GM21423 (cell line): ENCODE measurements at regions not wholly inside any gene's neighbourhood (a gene's known extent, or its start where the extent isn't known, plus 50 kb on each side); places are given as distances from the start of the nearest gene placed in this dataset.

Source experiments
- ATAC-seq: cut with Tn5 transposase; IDR thresholded peaks from one replicate; pipeline ENCODE4 v1.9.1; 2021; ENCODE audit warnings: mild to moderate bottlenecking, moderate library complexity; ENCODE audit not compliant: unreplicated experiment

DNA sequence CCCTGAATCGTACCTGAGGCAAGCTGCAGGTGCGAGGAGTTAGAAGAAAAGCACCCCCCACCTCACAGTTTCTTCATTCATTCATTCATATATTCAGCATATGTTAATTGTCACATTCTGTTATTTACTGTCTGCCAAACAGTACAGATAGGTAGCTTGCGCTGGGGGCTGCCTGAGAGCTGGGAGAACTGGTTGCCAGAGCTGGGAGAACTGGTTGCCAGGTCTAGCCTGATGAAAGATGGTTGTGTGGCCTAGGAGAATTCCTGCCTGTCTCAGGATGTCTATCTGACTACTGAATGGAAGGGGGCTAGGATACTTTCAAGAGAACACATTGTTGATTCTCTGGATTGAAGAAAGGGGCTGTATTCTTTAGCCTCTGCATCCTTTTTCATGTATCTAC lies 225.9 kb upstream of the POU3F1 start:
- ATAC-seq, result no peak

DNA sequence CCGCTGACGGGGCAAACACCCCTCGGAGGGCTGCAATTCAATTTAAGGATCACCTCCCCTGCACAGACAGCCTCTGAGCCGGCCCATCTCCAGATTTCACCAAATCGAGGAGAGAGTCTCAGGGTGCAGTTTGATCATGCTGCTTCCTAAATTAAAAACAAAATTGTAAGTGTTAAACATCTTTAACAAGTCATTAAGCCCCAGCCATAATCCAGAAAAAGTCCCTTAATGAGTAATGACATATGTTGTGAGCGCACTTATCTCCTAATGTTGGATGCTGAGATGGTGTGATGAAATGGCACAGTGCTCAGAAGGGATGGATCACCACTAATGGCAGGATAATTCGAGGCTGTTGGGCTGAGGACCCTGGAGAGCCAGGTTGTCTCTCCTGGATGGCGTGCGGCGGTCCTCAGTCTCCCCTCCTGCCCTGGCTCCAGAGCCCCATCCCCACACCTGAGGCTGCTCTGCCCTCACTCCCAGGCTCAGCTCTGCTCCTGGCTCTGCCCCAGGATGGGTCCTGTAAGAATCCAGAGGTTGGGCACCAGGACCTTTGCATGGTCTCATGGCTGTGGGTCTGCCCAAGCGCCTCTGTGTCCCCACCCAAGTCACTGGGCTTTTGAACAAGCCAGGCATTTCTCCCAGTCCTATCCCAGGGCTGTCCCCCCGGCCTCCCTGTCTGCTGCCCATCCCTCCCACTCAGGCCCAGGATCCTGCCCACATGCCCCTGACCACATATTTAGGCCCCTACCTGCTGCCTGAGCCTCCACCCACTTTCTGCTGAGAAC lies 224.4 kb upstream of the POU3F1 start:
- ATAC-seq, result no peak

DNA sequence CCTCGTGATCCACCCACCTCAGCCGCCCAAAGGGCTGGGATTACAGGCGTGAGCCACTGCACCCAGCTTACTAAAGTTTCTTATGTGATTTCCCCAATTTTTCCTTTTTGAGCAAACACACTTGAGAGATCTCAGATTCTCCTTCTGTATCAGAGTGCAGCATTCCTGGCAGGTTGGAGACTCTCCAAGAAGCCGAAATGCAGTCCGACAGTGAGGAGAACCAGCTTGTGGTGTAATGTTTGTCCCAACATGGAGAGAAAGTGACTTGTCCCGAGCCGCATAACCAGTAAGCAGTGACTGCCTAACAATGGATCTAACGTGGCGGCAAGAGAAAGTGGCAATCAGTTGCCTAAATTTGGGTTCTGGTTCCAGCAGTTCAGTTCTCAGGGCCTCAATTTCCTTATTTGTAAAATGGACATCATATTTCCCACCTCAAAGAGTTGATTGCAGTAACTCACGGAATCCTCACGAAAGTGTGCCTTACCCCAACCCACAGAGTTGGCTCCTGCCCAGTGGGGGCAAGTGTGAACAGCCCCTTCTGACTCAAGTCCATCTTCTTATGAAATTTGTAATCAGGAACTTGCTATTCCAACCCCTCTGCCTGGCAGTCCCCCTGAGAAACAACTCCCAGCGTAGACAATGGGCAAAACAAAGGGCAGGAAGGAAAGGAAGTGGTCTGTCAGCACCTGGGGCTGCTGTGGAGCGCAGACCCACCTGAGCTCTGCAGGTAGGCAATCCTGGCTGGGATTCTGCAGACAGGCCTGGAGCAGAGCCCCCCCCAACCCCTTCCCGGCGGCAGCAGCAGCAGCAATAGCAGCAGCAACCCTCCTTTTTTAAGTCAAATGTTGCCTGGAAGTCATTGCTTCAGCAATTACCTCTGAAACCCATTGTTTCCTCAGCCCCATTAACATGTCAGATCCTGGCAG lies 223.6 kb upstream of the POU3F1 start:
- ATAC-seq, result no peak

GRCh38 chr1:38268226-38268625 lies 221.6 kb upstream of the POU3F1 start:
- no peak for ATAC-seq

DNA sequence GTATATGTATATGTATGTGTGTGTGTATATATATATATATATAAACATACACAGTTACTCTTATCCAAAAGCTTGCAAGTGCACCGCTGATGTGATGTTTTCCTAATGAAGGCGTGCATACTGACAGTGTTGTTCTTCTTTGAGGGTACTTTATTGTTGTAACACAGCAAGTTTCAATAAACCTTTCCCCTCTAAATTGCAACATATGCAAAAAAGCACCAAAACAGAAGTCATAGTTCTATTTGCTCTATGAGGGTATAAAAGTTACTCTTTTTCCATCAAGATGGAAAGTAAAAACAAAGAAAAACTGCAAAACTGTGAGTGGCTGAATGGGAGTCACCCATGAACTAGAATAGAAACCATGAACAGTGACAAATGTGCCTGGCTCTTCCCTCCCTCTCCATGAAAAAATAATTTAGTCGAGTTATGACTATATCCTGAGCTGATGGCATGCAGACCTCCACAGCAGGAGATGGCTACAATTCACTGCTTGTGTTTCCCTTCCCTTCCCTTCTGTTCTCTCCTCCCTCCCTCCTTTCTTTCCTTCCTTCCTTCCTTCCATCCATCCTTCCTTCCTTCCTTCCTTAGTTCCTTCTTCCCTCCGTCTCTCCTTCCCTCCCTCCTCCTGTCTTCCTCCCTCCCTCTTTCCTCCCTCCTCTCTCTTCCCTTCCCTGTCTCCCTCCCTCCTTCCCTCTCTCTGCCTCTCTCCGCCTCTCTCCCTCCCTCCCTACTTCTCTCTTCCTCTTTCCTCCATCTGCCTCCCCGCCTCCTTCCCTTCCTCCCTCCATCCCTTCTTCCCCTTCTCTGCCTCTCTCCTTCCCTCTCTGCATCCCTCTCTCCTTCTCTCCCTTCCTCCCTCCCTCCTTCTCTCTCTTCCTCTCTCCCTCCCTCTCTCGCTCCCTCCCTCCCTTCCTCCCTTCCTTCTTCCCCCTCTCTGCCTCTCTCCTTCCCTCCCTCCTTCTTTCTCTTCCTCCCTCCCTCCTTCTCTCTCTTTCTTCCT lies 220.7 kb upstream of the POU3F1 start:
- ATAC-seq, result no peak

GRCh38 chr1:38266197-38266520 lies 219.6 kb upstream of the POU3F1 start:
- no peak for ATAC-seq

DNA sequence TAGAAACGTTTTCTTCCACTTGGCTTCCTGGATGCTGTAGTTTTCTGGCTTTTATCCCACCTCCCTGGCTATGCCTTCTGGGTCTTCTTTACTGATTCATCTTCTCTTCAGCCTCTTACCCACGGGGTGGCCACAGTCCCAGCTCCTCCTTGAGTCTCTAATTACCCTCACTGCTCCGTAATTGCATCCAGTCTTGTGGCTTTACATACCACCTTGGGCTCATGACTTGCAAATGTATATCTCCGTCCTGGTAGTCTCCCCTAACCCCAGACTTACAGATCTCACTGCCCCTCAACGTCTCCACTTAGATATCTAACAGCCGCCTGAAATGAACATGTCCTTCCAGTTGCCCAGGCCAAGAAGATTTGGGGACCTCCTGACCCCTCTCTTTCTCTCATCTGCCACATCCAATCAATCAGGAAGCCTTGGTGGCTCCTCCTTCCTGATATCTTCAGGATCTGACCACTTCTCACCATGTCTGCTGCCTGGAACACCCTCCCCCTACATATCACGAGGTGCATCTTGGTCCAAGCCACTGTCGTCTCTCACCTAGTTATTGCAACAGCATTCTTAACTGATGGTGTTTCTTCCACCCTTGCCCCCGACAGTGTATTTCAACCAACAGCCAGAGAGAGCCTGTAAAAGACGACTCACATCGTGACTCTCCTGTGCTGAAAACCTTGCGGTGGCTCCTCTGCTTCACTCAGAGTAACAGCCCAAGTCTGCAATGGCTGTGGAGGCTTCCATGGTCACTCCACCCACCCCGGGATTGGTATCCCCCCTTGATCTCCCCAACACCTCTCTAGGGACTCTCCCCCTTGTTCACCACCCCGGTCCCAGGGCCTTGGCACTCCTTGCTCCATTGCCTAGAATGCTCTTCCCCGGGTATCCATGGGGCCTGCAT lies 219.0 kb upstream of the POU3F1 start:
- no peak for ATAC-seq

GRCh38 chr1:38263438-38263837 lies 216.8 kb upstream of the POU3F1 start:
- ATAC-seq, result no peak

GRCh38 chr1:38261574-38261973 lies 215.0 kb upstream of the POU3F1 start:
- ATAC-seq, result no peak

GRCh38 chr1:38258085-38258627 lies 211.6 kb upstream of the POU3F1 start:
- no peak for ATAC-seq

DNA sequence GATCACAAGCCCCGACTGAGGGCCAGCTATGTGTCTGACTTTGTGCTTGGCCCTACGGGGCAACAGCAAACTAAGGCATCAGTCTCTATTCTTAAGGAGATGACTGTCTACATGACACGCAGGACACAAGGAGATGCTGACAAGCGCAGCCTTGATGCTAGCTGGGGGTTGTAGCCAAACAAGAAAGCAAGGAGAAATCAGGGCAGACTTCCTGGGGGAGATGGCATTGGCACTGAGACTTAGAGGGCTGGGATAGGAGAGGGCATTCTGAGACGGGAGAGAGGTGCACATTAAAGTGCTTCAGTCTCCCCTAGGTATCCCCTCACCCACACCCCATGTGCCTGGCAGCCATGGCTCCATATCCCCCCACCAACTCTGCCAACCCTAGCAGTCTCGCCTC lies 210.8 kb upstream of the POU3F1 start:
- ATAC-seq, result no peak

- no peak for ATAC-seq
Measured at GRCh38 chr1:38256072-38256471, 209.5 kb upstream of the POU3F1 start.

DNA sequence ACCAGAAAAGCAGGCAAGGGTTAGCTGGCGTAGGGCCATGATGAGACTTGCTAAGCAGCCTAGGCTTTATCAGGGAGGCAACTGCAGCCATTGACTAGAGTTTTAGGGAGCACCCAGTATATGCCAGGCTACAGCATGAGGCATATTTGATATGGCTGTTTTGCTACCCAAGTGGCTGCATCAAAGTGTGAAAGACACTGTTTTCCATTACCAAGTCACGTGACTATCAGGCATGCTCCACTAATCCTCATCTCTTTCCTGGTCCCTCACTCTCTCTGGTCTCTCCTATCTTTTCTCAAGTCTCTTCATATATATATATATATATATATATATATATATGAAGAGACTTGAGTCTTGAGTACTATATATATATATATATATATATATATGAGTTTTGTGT lies 206.7 kb upstream of the POU3F1 start:
- ATAC-seq, result no peak

DNA sequence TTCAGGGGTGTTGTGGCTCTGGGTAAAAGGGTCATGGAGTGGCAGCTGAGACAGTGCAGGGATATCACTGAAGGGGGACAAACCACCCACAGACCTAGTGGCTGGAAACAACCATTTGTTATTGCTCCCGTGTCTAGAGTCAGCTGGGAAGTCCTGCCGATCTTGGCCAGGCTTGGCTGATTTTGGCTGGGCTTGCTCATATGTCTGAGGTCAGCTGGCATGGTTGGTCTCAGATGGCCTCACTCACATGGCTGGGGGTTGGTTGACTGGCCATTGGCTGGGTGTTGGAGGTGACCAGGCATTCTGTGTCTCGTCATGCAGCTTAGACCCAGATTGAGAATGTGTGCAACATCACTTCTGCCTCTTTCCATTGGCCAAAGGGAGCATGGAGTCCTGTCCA lies 203.8 kb upstream of the POU3F1 start:
- ATAC-seq, result no peak

DNA sequence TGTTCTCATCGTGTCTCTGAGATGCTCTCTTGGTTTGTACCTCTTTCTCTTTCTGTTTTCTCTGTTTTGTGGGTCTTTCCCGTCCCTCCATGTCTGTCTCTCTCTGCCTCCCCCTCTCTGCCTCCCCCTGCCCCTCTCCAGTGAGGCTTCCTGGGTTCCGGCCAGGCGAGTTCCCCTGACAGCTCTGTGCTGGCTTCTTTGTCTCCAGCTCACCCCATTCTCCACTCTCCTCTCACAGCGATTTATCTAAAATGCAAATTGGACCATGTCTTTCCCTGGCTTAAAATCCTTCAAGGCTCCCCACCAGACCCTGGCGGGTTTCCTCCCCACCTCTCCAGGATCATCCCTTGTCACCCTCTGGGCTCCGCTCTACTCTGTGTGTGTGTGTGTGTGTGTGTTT lies 202.4 kb upstream of the POU3F1 start:
- no peak for ATAC-seq

DNA sequence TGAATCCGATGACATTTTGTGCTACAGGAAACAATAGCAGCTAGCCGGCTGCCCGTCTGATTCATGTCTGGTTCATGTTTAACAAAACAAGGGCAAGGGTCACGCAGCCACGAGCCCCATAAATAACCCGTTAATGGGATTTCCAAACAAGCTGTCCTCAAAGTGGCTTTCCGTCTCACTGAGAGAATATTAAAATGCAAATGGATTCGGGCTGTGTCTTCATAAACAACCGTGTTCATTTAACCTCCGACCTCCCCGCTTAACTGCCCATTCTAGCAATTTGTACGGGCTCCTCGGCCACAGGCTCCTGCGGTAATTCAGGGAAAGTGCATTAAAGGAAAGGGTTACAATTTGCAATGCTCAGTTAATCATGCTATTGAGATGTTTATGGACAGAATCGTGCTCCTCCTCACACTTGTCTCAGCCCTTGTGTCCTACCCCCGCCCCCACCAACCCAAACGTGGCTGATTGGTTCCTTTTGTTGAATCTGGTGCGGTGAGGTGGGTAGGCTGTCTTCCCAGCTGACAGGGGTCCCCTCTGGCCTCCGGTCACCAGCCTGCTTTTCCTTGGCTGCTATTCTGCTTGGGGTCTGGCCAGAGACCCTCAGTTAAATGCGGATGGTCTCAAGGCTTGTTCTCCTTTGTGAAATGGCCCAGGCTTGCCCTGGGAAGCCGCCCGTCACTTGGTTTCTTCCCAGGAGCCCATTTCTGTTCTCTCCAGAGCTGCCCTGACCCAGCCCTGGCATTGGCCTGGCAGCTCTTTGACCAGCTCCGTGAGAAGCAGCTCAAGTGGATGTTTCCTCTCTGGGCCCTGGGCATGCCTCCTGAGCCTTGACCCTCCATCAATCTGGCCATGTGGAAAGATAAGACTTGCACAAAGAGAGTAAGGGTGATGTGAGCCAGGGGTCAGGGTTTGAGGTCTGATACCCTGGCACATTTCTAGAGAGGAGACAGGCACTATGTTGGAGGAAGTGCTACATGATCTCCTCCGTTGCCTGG lies 200.7 kb upstream of the POU3F1 start:
- ATAC-seq, result no peak

- ATAC-seq, result no peak
Measured at GRCh38 chr1:38244218-38244845, 197.7 kb upstream of the POU3F1 start.

DNA sequence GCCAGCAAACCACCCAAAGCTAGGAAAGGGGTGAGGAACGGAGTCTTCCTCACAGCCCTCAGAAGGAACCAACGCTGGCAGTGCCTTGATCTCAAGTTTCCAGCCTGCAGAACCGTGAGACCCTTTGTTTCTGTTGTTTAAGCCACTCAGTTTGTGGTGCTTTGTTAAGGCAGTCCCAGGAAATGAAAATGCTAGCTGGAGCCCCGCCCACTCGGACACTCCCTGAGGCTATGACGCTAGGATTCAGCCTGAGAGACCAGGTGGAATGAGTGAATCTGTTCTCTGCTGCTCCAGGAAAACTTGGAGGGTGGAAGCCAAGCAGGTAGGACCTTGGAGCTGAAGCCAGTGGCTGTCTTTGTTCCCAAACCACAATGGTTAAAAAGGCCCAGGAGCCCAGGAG lies 196.5 kb upstream of the POU3F1 start:
- no peak for ATAC-seq
